NB4 (cell line): ENCODE measurements at regions not wholly inside any gene's neighbourhood (a gene's known extent, or its start where the extent isn't known, plus 50 kb on each side); places are given as distances from the start of the nearest gene placed in this dataset.

Source experiments
- CTCF ChIP-seq: IDR thresholded peaks from one replicate; pipeline ENCODE4 v1.5.1; 2012; ENCODE audit warnings: low read depth, low read length
- MAX ChIP-seq: IDR thresholded peaks from 2 replicates; pipeline ENCODE4 v1.6.1; 2011; ENCODE audit warnings: low read depth, low read length
- MYC ChIP-seq: IDR thresholded peaks from 2 replicates; pipeline ENCODE4 v1.6.1; 2011; ENCODE audit warnings: low read depth, low read length
- POLR2A ChIP-seq: IDR thresholded peaks from 2 replicates; pipeline ENCODE4 v1.6.1; 2011; ENCODE audit warnings: mild to moderate bottlenecking; ENCODE audit not compliant: insufficient read length; ENCODE audit errors: extremely low read depth

GRCh38 chr9:130756037-130756436 is 62.5 kb downstream of the EXOSC2 start:
- no peak for TF ChIP-seq CTCF
- no peak for TF ChIP-seq POLR2A
- no peak for TF ChIP-seq MAX
- no peak for TF ChIP-seq MYC
